ENCODE measurements at regions not wholly inside any gene's neighbourhood (a gene's known extent, or its start where the extent isn't known, plus 50 kb on each side); places are given as distances from the start of the nearest gene placed in this dataset.

DNA sequence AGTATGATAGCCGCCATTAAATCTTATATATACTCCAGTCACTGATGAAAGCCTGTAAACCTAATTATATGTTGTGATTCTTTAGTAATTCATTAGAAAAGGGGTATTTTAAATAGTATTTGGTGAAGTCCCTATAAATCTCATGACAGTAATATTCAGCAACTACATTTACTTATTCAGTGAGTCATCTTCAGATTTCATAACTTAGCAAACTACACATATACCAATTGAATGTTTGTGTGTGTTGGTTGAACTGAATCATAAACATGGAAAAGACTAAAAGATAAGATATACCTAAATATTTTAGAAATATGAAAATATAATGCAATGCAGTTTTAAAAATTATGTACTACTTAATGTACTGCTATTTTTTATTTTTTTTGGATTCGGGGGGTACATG is 1050.4 kb downstream of the MAT2B start (continued):
- TF ChIP-seq, protein P1, sequence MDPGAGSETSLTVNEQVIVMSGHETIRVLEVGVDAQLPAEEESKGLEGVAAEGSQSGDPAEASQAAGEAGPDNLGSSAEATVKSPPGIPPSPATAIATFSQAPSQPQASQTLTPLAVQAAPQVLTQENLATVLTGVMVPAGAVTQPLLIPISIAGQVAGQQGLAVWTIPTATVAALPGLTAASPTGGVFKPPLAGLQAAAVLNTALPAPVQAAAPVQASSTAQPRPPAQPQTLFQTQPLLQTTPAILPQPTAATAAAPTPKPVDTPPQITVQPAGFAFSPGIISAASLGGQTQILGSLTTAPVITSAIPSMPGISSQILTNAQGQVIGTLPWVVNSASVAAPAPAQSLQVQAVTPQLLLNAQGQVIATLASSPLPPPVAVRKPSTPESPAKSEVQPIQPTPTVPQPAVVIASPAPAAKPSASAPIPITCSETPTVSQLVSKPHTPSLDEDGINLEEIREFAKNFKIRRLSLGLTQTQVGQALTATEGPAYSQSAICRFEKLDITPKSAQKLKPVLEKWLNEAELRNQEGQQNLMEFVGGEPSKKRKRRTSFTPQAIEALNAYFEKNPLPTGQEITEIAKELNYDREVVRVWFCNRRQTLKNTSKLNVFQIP (CRISPR knock-in tag; IDR thresholded peaks at IDR 0.05; ENCODE audit: borderline replicate concordance, low read depth): no peak
- TF ChIP-seq ARNTL (CRISPR knock-in tag; IDR thresholded peaks at IDR 0.05; ENCODE audit: borderline replicate concordance, low read depth) (no peak), GLIS3 (CRISPR knock-in tag; IDR thresholded peaks at IDR 0.05) (no peak), CSDC2 (CRISPR knock-in tag; IDR thresholded peaks at IDR 0.05) (no peak)

DNA sequence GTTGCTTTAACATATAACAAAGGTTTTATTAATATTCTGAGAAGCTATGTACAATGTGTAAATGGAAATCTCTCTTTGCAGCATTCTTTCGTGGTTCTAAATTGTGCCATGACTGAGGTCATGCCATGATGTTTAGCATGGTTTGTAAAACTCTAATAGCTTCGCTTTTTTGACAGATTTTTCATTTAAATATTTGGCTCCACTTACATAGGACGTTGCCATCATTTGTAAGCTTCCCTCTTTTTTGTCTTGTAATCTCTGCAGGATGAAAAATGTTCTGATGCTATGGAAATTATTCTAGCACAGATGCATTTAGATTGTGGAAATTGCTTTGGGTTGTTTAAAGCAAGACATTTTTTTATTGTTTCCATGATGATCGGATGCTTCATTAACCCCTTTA is 1054.8 kb downstream of the MAT2B start:
- TF ChIP-seq RARB (CRISPR knock-in tag; IDR thresholded peaks at IDR 0.05) (no peak), ZFP30 (CRISPR knock-in tag; IDR thresholded peaks at IDR 0.05) (no peak), OSR1 (CRISPR knock-in tag; IDR thresholded peaks at IDR 0.05) (no peak), ARNTL (CRISPR knock-in tag; IDR thresholded peaks at IDR 0.05; ENCODE audit: borderline replicate concordance, low read depth) (no peak), SNAI2 (CRISPR knock-in tag; IDR thresholded peaks at IDR 0.05) (no peak), TOX (CRISPR knock-in tag; IDR thresholded peaks at IDR 0.05; ENCODE audit: borderline replicate concordance) (no peak), ZNF565 (CRISPR knock-in tag; conservative IDR thresholded peaks at IDR 0.05; ENCODE audit: low read depth) (no peak), ZNF8 (CRISPR knock-in tag; IDR thresholded peaks at IDR 0.05) (no peak), CSDC2 (CRISPR knock-in tag; IDR thresholded peaks at IDR 0.05) (no peak), GLIS3 (CRISPR knock-in tag; IDR thresholded peaks at IDR 0.05) (no peak), ZC3H10 (CRISPR knock-in tag; IDR thresholded peaks at IDR 0.05) (no peak), TCF4 (CRISPR knock-in tag; IDR thresholded peaks at IDR 0.05; ENCODE audit: borderline replicate concordance) (no peak), ZNF70 (CRISPR knock-in tag; IDR thresholded peaks at IDR 0.05) (no peak), ZFP3 (CRISPR knock-in tag; IDR thresholded peaks at IDR 0.05) (no peak), ISL1 (CRISPR knock-in tag; IDR thresholded peaks at IDR 0.05) (no peak), PPARA (CRISPR knock-in tag; IDR thresholded peaks at IDR 0.05; ENCODE audit: borderline replicate concordance) (no peak)
- TF ChIP-seq, protein P2, sequence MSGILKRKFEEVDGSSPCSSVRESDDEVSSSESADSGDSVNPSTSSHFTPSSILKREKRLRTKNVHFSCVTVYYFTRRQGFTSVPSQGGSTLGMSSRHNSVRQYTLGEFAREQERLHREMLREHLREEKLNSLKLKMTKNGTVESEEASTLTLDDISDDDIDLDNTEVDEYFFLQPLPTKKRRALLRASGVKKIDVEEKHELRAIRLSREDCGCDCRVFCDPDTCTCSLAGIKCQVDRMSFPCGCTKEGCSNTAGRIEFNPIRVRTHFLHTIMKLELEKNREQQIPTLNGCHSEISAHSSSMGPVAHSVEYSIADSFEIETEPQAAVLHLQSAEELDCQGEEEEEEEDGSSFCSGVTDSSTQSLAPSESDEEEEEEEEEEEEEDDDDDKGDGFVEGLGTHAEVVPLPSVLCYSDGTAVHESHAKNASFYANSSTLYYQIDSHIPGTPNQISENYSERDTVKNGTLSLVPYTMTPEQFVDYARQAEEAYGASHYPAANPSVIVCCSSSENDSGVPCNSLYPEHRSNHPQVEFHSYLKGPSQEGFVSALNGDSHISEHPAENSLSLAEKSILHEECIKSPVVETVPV (CRISPR knock-in tag; IDR thresholded peaks at IDR 0.05): no peak
- TF ChIP-seq, protein P3, sequence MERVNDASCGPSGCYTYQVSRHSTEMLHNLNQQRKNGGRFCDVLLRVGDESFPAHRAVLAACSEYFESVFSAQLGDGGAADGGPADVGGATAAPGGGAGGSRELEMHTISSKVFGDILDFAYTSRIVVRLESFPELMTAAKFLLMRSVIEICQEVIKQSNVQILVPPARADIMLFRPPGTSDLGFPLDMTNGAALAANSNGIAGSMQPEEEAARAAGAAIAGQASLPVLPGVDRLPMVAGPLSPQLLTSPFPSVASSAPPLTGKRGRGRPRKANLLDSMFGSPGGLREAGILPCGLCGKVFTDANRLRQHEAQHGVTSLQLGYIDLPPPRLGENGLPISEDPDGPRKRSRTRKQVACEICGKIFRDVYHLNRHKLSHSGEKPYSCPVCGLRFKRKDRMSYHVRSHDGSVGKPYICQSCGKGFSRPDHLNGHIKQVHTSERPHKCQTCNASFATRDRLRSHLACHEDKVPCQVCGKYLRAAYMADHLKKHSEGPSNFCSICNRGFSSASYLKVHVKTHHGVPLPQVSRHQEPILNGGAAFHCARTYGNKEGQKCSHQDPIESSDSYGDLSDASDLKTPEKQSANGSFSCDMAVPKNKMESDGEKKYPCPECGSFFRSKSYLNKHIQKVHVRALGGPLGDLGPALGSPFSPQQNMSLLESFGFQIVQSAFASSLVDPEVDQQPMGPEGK (CRISPR knock-in tag; IDR thresholded peaks at IDR 0.05; ENCODE audit: borderline replicate concordance): no peak
- no peak for ATAC-seq

DNA sequence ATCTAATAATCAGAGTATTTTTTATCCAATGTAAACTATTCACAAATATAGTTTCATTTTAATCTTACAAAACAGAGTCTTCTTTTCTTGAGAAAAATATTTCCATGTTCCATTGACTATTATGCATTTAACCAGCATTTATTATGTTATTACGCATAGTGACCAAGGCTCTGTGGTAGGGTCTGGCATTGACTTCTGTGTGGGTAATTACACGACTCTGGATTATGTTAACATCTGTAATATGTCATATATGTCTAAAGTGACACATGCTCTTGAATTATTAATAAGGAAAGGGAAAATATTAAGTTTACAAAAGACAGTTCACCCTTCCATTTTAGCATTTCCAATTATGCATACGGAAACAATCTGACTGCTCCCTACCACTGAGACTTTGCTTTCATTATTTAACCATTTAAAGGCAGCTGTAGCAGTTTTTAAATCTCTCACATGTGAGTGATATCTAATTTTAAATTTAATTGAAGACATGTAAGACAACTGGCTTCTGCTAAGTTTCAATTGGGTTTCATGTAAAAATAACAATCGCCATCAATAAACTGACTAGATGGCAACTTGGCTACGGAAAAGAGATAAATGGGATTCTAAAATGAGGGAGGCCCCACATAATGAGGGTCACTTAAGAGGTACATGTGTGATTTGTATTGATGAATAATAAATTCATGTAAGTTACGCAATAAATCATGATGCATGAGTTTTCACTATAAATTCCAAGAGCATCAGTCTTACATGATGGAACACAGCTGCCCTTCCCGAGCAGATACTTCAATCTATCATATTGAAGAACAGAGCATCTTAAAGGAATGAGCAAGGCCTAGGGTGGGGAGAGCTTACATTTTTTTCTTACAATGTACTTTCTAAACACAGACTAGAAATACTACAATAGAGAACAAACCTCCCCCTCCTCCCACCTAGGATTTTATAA is 1056.8 kb downstream of the MAT2B start:
- TF ChIP-seq, protein P2 (CRISPR knock-in tag; IDR thresholded peaks at IDR 0.05): 0 out of 2 replicates have a peak, but pooled peaks have one; percentile 35
- TF ChIP-seq ISL1 (CRISPR knock-in tag; IDR thresholded peaks at IDR 0.05) (peak; percentile 98), ZFP3 (CRISPR knock-in tag; IDR thresholded peaks at IDR 0.05) (0 out of 2 replicates have a peak, but pooled peaks have one; percentile 31), CSDC2 (CRISPR knock-in tag; IDR thresholded peaks at IDR 0.05) (peak; percentile 35; the same call in 1 of the 2 replicates), ZC3H10 (CRISPR knock-in tag; IDR thresholded peaks at IDR 0.05) (no peak), ZFP30 (CRISPR knock-in tag; IDR thresholded peaks at IDR 0.05) (no peak), ESRRG (CRISPR knock-in tag; IDR thresholded peaks at IDR 0.05) (0 out of 2 replicates have a peak, but pooled peaks have one; percentile 7), TOX (CRISPR knock-in tag; IDR thresholded peaks at IDR 0.05; ENCODE audit: borderline replicate concordance) (no peak), ARNTL (CRISPR knock-in tag; IDR thresholded peaks at IDR 0.05; ENCODE audit: borderline replicate concordance, low read depth) (no peak), ZNF70 (CRISPR knock-in tag; IDR thresholded peaks at IDR 0.05) (no peak)
- TF ChIP-seq, protein P4, sequence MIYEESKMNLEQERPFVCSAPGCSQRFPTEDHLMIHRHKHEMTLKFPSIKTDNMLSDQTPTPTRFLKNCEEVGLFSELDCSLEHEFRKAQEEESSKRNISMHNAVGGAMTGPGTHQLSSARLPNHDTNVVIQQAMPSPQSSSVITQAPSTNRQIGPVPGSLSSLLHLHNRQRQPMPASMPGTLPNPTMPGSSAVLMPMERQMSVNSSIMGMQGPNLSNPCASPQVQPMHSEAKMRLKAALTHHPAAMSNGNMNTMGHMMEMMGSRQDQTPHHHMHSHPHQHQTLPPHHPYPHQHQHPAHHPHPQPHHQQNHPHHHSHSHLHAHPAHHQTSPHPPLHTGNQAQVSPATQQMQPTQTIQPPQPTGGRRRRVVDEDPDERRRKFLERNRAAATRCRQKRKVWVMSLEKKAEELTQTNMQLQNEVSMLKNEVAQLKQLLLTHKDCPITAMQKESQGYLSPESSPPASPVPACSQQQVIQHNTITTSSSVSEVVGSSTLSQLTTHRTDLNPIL (CRISPR knock-in tag; IDR thresholded peaks at IDR 0.05; ENCODE audit: low read depth): peak; percentile 70
- TF ChIP-seq, protein P5, sequence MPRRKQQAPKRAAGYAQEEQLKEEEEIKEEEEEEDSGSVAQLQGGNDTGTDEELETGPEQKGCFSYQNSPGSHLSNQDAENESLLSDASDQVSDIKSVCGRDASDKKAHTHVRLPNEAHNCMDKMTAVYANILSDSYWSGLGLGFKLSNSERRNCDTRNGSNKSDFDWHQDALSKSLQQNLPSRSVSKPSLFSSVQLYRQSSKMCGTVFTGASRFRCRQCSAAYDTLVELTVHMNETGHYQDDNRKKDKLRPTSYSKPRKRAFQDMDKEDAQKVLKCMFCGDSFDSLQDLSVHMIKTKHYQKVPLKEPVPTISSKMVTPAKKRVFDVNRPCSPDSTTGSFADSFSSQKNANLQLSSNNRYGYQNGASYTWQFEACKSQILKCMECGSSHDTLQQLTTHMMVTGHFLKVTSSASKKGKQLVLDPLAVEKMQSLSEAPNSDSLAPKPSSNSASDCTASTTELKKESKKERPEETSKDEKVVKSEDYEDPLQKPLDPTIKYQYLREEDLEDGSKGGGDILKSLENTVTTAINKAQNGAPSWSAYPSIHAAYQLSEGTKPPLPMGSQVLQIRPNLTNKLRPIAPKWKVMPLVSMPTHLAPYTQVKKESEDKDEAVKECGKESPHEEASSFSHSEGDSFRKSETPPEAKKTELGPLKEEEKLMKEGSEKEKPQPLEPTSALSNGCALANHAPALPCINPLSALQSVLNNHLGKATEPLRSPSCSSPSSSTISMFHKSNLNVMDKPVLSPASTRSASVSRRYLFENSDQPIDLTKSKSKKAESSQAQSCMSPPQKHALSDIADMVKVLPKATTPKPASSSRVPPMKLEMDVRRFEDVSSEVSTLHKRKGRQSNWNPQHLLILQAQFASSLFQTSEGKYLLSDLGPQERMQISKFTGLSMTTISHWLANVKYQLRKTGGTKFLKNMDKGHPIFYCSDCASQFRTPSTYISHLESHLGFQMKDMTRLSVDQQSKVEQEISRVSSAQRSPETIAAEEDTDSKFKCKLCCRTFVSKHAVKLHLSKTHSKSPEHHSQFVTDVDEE (CRISPR knock-in tag; IDR thresholded peaks at IDR 0.05): peak; percentile 28; the same call in 1 of the 2 replicates
- ATAC-seq: no peak

Measured in SK-N-SH treated with all-trans-retinoic acid at 6 μM for 48 hours (cell line).